Neural crest cell (in vitro differentiated cells): ENCODE measurements at regions not wholly inside any gene's neighbourhood (a gene's known extent, or its start where the extent isn't known, plus 50 kb on each side); places are given as distances from the start of the nearest gene placed in this dataset.

Source experiments
- DNase-seq: peaks from one replicate; pipeline ENCODE4 v3.0.0; 2021; ENCODE audit warnings: low read depth, mixed read lengths, low spot score
- H3K27ac Mint-ChIP-seq: one replicate; pipeline ENCODE4 v1.8.0; 2021; ENCODE audit warnings: mild to moderate bottlenecking, mixed read lengths; ENCODE audit not compliant: unreplicated experiment
- H3K27me3 Mint-ChIP-seq: 2 replicates; pipeline ENCODE4 v1.8.0; 2021; ENCODE audit warnings: low read depth, mild to moderate bottlenecking, mixed read lengths
- H3K36me3 Mint-ChIP-seq: 2 replicates; pipeline ENCODE4 v1.8.0; 2021; ENCODE audit warnings: low read depth, mild to moderate bottlenecking, mixed read lengths
- H3K4me1 Mint-ChIP-seq: 2 replicates; pipeline ENCODE4 v1.8.0; 2021; ENCODE audit warnings: mixed read lengths
- H3K4me3 Mint-ChIP-seq: one replicate; pipeline ENCODE4 v1.8.0; 2021; ENCODE audit warnings: mild to moderate bottlenecking, mixed read lengths
- H3K9me3 Mint-ChIP-seq: 2 replicates; pipeline ENCODE4 v1.8.0; 2021; ENCODE audit warnings: mixed read lengths
- CTCF ChIP-seq: fragments of 200-600 bp; sonication (generic); conservative IDR thresholded peaks from 2 replicates; pipeline ENCODE4 v1.5.0; 2021; ENCODE audit warnings: antibody characterized with exemption, mild to moderate bottlenecking

GRCh38 chr2:215532844-215533243 is 97.0 kb upstream of the FN1 start:
- Mint-ChIP-seq H3K27me3 (no peaks in the 10 kb centered on the region), H3K4me1 (peaks cover 28% of the 10 kb centered on the region), H3K27ac (no peak overlapping the region), H3K36me3 (peaks cover 2% of the 10 kb centered on the region), H3K4me3 (no peak overlapping the region), H3K9me3 (peaks cover 15% of the 10 kb centered on the region)
- DNase-seq, result no peak
- TF ChIP-seq CTCF, result no peak

DNA sequence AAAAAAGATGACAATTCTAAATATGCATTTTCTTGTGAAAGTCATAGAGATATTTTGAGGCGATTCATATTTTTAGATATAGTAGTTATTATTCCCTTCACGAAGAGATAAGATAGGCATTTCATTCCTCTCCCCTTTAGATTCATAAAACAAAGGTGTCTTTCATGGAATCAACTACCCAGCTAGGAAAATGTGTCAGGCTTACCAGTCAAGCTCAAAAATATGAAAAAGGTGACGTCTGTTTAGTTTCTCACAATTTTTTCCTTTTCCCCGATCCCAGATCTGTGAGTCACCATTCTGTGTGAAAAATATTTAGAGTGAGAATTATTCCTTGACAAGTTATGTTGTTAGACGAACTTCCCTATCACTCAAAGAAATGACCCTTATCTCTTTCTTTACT is 95.4 kb upstream of the FN1 start:
- Mint-ChIP-seq H3K27ac (peak overlapping the region; percentile 3), H3K4me1 (peaks cover 19% of the 10 kb centered on the region), H3K4me3 (no peak overlapping the region), H3K36me3 (peaks cover 2% of the 10 kb centered on the region), H3K27me3 (no peaks in the 10 kb centered on the region), H3K9me3 (peaks cover 11% of the 10 kb centered on the region)
- no peak for TF ChIP-seq CTCF
- DNase-seq, result no peak

DNA sequence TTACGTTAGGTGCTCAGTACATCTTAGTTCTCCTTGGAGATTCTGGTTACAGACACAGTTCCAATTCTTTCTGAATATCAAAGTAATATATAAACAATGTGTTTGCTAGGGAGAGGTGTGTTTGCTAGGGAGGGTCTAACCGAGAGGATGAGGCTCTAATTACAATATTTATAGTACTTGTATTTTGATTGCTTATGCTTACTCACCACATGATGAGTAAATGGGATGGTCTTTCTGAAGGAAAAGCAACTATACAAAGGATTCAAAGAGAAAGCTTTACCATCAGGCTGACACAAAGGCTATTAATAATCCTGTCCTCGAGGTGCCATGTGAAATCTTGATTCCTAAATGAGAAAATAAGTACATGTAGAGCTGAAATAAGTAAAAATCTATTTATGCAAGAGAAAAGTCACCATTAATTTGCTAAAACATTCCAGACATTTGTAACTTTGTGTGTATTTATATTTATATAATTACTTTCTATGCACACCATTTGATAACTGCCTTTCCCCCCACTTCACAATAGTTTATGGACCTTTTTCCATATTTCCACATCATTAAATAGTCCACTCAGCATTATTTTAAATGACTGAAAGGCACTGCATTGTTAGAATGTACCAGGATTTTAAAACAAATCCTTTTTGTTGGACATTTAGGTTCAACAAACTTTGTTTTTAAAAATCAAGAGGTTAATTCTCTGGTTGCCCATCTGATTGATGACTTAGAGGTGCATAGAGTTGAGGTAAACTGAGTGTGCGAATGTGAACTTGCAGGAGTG is 94.5 kb upstream of the FN1 start:
- H3K36me3 Mint-ChIP-seq, result peaks cover 2% of the 10 kb centered on the region
- no peak for DNase-seq
- no peak for TF ChIP-seq CTCF
- H3K4me1 Mint-ChIP-seq, result peaks cover 18% of the 10 kb centered on the region
- no peaks in the 10 kb centered on the region for H3K27me3 Mint-ChIP-seq
- H3K9me3 Mint-ChIP-seq, result peaks cover 11% of the 10 kb centered on the region
- peak overlapping the region; percentile 83 for H3K27ac Mint-ChIP-seq
- H3K4me3 Mint-ChIP-seq, result no peak overlapping the region

DNA sequence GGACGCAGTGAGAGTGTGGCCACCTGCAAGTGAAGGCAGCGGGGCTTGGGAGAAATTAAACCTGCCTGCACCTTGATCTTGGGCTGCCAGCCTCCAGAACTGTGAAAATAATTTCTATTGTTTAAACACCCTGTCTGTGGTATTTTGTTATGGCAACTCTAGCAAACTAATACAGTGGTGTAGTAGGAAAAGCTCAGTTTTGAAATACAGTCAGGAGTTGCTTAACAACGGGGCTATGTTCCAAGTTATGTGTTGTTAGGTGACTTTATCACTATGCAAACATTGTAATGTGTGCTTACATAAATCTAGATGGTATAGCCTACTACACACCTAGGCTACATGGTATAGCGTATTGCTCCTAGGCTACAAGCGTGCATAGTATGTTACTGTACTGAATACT is 93.4 kb upstream of the FN1 start:
- H3K36me3 Mint-ChIP-seq, result peaks cover 2% of the 10 kb centered on the region
- DNase-seq, result no peak
- peaks cover 7% of the 10 kb centered on the region for H3K9me3 Mint-ChIP-seq
- no peak overlapping the region for H3K4me3 Mint-ChIP-seq
- H3K4me1 Mint-ChIP-seq, result peaks cover 18% of the 10 kb centered on the region
- H3K27me3 Mint-ChIP-seq, result no peaks in the 10 kb centered on the region
- TF ChIP-seq CTCF, result no peak
- no peak overlapping the region for H3K27ac Mint-ChIP-seq

GRCh38 chr2:215528555-215528954 is 92.7 kb upstream of the FN1 start:
- H3K36me3 Mint-ChIP-seq, result peaks cover 2% of the 10 kb centered on the region
- TF ChIP-seq CTCF, result no peak
- H3K27ac Mint-ChIP-seq, result no peak overlapping the region
- H3K27me3 Mint-ChIP-seq, result no peaks in the 10 kb centered on the region
- H3K4me3 Mint-ChIP-seq, result no peak overlapping the region
- no peak for DNase-seq
- peaks cover 7% of the 10 kb centered on the region for H3K9me3 Mint-ChIP-seq
- peaks cover 18% of the 10 kb centered on the region for H3K4me1 Mint-ChIP-seq
